GM21825 (cell line): ENCODE measurements at regions not wholly inside any gene's neighbourhood (a gene's known extent, or its start where the extent isn't known, plus 50 kb on each side); places are given as distances from the start of the nearest gene placed in this dataset.

Experiments
- ATAC-seq: cut with Tn5 transposase; IDR thresholded peaks from one replicate; pipeline ENCODE4 v1.9.1; 2021; ENCODE audit warnings: mild to moderate bottlenecking, moderate library complexity; ENCODE audit not compliant: unreplicated experiment

- ATAC-seq, result no peak
These were observed 2127.3 kb upstream of the WWC1 start for GRCh38 chr5:166163996-166164610.

DNA sequence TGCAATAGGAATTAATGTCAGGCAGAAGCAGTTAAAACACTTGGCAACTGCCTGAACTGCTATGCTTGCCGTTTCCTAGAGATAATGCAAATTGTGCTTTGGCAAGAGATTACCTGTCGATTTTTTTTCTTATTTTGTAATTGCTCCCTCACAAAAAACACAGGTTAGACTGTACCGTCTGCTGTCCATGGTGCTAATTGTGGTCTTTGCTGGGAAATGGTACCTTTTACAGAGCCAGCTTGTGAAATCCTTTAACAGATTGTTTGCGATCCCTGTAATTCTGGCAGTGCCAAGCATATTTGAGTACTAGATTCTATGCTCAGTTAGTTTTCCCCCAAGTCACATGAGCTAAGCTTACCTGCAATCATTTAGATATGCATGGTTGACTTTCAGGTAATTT is 2125.8 kb upstream of the WWC1 start:
- ATAC-seq, result no peak

- ATAC-seq, result no peak
These were observed 2125.4 kb upstream of the WWC1 start for GRCh38 chr5:166166071-166166470.

- no peak for ATAC-seq
These were observed 2118.8 kb upstream of the WWC1 start for GRCh38 chr5:166172597-166172996.

DNA sequence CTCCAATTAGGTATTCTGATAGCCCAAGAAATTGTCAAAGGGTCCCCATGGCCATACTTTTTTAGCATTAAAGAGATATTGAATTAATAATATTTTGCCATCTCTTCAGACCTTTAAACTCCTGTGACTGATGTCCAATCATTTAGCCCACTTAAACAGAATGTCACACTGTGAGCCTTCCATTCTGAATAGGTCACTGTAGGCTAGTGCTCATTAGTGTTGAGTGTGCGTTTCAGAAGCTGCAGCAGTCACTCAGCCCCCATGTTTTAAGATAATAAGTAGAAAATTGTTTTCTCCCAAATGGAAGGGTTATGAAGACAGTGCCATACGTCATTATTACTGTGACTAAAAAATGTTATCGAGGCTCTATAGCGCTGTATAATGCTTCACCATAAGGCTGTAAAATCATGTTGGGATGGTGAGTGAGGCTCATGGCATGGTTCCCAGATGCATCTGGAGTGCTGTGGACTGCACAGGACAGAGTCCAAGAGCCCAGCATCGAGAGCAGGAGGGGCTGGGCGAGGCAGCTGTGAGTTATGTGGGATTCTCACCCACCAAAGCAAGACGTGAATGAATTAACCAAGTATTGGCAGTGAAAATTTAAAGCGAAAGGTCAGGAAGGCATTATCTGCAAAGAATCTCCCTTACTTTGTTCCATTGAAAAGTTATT is 2112.9 kb upstream of the WWC1 start:
- no peak for ATAC-seq

DNA sequence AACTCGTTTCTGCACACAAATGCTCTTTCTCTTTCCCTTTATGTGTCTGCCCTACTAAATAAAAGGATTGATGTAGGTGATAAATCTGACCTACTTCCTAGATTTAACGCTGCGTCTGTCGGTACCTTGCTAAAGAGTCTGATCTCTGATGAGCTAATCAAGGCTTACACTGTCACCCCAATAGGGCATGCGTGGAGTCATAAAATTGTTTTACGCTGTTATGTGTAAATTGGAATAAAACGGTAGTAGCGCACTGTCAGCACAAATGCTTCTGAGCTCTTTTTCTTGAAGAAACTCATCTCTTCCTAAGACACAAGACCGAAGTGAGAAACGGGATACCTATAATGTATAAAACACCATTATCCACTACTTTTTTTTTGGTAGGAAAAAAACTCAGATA is 2106.3 kb upstream of the WWC1 start:
- ATAC-seq, result no peak

DNA sequence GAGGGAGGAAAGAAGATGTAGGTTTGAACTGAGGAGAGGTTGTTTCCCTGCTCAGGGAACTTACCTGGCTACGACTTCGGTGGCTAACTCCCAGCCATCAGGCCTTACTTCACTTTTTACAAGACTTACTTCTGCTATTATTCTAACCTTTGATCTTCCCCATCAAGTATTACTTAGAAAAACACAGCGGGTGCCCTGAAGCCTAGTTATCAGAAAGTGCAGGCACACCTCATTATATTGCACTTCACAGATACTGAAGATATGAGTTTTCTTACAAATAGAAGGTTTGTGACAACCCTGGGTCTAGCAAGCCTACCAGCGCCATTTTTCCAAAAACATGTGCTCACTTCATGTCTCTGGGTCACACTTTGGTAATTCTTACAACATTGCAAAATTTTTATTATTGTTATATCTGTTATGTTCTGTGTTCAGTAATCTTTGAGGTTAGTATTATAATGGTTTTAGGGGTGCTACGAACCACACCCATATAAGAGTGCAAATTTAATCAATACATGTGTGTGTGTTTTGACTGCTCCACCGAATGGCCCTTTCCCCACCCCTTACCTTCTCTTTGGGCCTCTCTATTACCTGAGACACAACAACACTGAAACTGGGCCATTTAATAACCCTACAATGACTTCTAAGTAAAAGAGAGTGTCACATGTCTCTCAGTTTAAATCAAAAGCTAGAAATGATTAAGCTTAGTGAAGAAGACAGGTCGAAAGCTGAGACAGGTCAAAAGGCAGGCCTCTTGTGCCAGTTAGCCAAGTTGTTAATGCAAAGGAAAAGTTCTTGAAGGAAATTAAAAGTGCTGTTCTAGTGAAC is 2102.7 kb upstream of the WWC1 start:
- ATAC-seq, result no peak

- ATAC-seq, result no peak
These were observed 2098.7 kb upstream of the WWC1 start for GRCh38 chr5:166192696-166193095.

DNA sequence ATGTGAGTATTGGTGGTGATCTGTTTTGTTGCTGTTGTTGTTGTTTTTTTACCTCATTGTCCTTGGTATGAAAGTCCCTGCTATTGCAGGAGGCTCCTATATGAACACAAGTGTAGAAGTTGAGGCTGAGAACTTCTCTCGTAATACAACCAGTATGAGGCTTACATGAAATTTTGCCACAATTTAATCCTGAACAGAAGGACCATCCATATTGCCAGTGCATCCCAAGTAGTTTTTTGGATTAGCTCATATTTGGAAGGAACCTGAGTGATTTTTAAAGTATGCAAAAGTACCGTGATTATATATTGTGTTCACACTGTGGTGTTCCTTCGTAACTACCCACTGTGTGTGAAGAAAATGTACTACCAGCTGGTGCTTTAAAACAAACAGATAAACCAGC is 2095.5 kb upstream of the WWC1 start:
- ATAC-seq, result no peak

GRCh38 chr5:166200532-166200931 is 2090.9 kb upstream of the WWC1 start:
- no peak for ATAC-seq

- ATAC-seq, result no peak
These were observed 2079.8 kb upstream of the WWC1 start for GRCh38 chr5:166211640-166212039.

DNA sequence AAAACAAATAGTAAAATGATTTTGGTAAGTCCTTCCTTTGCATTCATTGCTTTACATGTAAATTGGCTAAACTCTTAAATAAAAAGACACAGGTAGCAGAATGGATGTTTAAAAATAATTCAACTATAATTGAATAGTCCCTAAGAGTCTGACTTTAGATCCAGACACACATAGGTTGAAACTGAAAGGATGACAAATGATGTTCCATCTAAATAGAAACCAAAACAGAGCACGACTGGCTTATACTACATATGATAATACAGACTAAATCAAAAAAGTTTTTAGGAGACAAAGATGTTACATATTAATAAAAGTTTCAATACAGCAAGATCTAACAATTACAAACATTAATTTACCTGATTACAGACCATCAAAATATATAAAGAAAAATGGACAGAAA is 2055.1 kb upstream of the WWC1 start:
- no peak for ATAC-seq

- no peak for ATAC-seq
These were observed 2050.7 kb upstream of the WWC1 start for GRCh38 chr5:166240705-166241104.

- ATAC-seq, result no peak
These were observed 2045.9 kb upstream of the WWC1 start for GRCh38 chr5:166245556-166245955.

DNA sequence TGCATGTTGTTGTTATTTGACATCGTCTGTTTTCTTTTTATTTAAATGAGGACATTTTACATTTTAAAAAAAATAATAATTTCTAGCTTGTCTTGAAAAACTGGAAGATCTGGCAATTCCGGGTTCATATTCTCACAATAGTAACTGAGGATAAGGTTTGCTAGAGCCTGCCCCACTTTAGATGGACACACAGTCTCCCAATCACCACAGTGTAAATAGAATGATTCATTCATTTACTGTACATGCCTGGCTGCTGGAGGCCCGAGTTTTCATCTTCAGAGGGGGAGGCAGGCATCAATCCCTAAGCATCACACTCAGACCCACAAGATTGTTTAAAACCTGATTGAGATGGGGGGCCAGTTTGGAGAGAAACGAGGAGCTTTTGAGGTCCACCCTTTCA is 2039.7 kb upstream of the WWC1 start:
- no peak for ATAC-seq

GRCh38 chr5:166257661-166258060 is 2033.8 kb upstream of the WWC1 start:
- no peak for ATAC-seq

GRCh38 chr5:166262395-166262794 is 2029.0 kb upstream of the WWC1 start:
- ATAC-seq, result no peak

GRCh38 chr5:166267907-166268306 is 2023.5 kb upstream of the WWC1 start:
- no peak for ATAC-seq

- no peak for ATAC-seq
These were observed 2020.7 kb upstream of the WWC1 start for GRCh38 chr5:166270712-166271111.

DNA sequence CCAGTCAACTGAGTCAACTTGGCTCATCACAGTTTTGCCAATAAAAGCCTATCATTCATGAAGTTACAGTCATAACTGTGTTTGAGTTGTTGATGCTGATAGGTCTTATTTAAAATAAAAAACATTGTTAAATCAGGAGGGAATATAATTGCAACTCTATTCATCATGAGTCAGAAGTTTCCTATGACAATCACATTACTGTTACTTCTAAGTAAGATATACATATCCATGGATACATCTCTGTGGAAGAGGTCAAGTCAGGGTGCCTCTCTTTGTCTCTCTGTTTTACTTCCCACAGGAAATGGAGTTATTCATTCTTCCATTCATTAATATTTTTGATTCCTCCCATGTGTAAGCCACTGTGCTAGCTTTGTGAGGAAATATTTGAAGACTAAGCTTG is 2015.4 kb upstream of the WWC1 start:
- no peak for ATAC-seq

- ATAC-seq, result no peak
These were observed 2011.6 kb upstream of the WWC1 start for GRCh38 chr5:166279828-166280227.

GRCh38 chr5:166281433-166281832 is 2010.0 kb upstream of the WWC1 start:
- no peak for ATAC-seq
